Keratinocyte (primary cell): ENCODE measurements at regions not wholly inside any gene's neighbourhood (a gene's known extent, or its start where the extent isn't known, plus 50 kb on each side); places are given as distances from the start of the nearest gene placed in this dataset.

Experiments used
- DNase-seq: peaks from one replicate; pipeline ENCODE4 v3.0.0-alpha.2; 2011; ENCODE audit warnings: low read depth, missing footprints, low spot score
- FAIRE-seq: peaks from 2 replicates; lab custom pipeline; 2011; peaks lifted over from hg19 to GRCh38; lab: Jason Lieb, UNC
- H2AFZ ChIP-seq: 2 replicates; pipeline ENCODE4 v1.6.0; 2012; ENCODE audit warnings: low read length, control low read depth, inconsistent platforms; ENCODE audit not compliant: control insufficient read depth
- H3K27ac ChIP-seq: 2 replicates; pipeline ENCODE4 v1.5.1; 2011; ENCODE audit warnings: low read length; ENCODE audit not compliant: control insufficient read depth, insufficient read depth
- H3K27me3 ChIP-seq: 3 replicates; pipeline ENCODE4 v1.6.0; 2011; ENCODE audit warnings: low read length; ENCODE audit not compliant: control insufficient read depth, insufficient read depth; ENCODE audit errors: extremely low read depth
- H3K36me3 ChIP-seq, 2 experiments: 2 replicates in 1 of 2; 3 replicates in 1 of 2; pipeline ENCODE4 v1.5.1; 2011; ENCODE audit warnings: low read length in 2 of 2, mild to moderate bottlenecking in 1 of 2; ENCODE audit not compliant: control insufficient read depth in 2 of 2, insufficient read depth in 2 of 2; ENCODE audit errors: extremely low read depth in 1 of 2
- H3K4me1 ChIP-seq: 3 replicates; pipeline ENCODE4 v1.5.1; 2011; ENCODE audit warnings: low read length; ENCODE audit not compliant: control insufficient read depth, insufficient read depth; ENCODE audit errors: extremely low read depth
- H3K4me2 ChIP-seq: 3 replicates; pipeline ENCODE4 v1.6.0; 2011; ENCODE audit warnings: low read depth, low read length; ENCODE audit not compliant: control insufficient read depth, insufficient read depth; ENCODE audit errors: extremely low read depth
- H3K4me3 ChIP-seq, 3 experiments: fragments of 200-600 bp in 1 of 3; sonication (generic) in 1 of 3; 2 replicates in 2 of 3; 3 replicates in 1 of 3; pipeline ENCODE4 v1.5.1; 2011 to 2016; ENCODE audit warnings: low read length in 3 of 3, mild to moderate bottlenecking in 3 of 3, control low read depth in 2 of 3, inconsistent platforms in 1 of 3, low read depth in 1 of 3, mixed read lengths in 1 of 3, mixed run types in 1 of 3, moderate library complexity in 1 of 3; ENCODE audit not compliant: control insufficient read depth in 2 of 3, insufficient read depth in 2 of 3; ENCODE audit errors: extremely low read depth in 1 of 3
- H3K79me2 ChIP-seq: 2 replicates; pipeline ENCODE4 v1.6.0; 2012; ENCODE audit warnings: low read length; ENCODE audit not compliant: control insufficient read depth, insufficient read depth
- H3K9ac ChIP-seq: 3 replicates; pipeline ENCODE4 v1.6.0; 2011; ENCODE audit warnings: low read length; ENCODE audit not compliant: control insufficient read depth, insufficient read depth; ENCODE audit errors: extremely low read depth
- H3K9me1 ChIP-seq: 3 replicates; pipeline ENCODE4 v1.6.0; 2011; ENCODE audit warnings: low read length; ENCODE audit not compliant: control insufficient read depth, insufficient read depth; ENCODE audit errors: extremely low read depth
- H3K9me3 ChIP-seq: 2 replicates; pipeline ENCODE4 v1.5.1; 2012; ENCODE audit warnings: low read depth, low read length; ENCODE audit not compliant: control insufficient read depth
- H4K20me1 ChIP-seq: 3 replicates; pipeline ENCODE4 v1.6.0; 2011; ENCODE audit warnings: low read length; ENCODE audit not compliant: control insufficient read depth, insufficient read depth; ENCODE audit errors: extremely low read depth
- CTCF ChIP-seq, 3 experiments: IDR thresholded peaks in 1 of 3; conservative IDR thresholded peaks in 1 of 3; optimal IDR thresholded peaks in 1 of 3; 2 replicates in 2 of 3; 3 replicates in 1 of 3; pipeline versions ENCODE3 to v1.5.1; 2011; ENCODE audit warnings: low read length in 3 of 3, mild to moderate bottlenecking in 3 of 3, moderate library complexity in 2 of 3, control low read depth in 1 of 3, inconsistent platforms in 1 of 3; ENCODE audit not compliant: insufficient read depth in 2 of 3; ENCODE audit errors: extremely low read depth in 1 of 3
- dilution Hi-C: fragments of 300-500 bp; cut with MboI; formaldehyde crosslinking; loops from one replicate; pipeline ENCODE4 v1.7.0; 2020; ENCODE audit warnings: low sequenced_read_pairs; ENCODE audit not compliant: extremely low pct_ligation_motif_present

GRCh38 chr18:2143636-2144035 lies 427.7 kb downstream of the METTL4 start:
- H4K20me1 ChIP-seq, result no peaks in the 10 kb centered on the region
- no peak overlapping the region for H3K27ac ChIP-seq
- H3K4me2 ChIP-seq, result no peak overlapping the region
- no peak for DNase-seq
- no peaks in the 10 kb centered on the region for H3K79me2 ChIP-seq
- dilution Hi-C loops, result no loop called here
- no peak overlapping the region for H3K4me3 ChIP-seq
- FAIRE-seq, result no peak
- H2AFZ ChIP-seq, result no peak overlapping the region
- peaks cover 8% of the 10 kb centered on the region for H3K4me1 ChIP-seq
- no peak for TF ChIP-seq CTCF (optimal IDR thresholded peaks at IDR 0.05 in 1 of 3, IDR thresholded peaks at IDR 0.05 in 1 of 3, conservative IDR thresholded peaks at IDR 0.05 in 1 of 3; ENCODE audit: extremely low read depth in 1 of 3, insufficient read depth in 2 of 3, low read length in 3 of 3)
- H3K9ac ChIP-seq, result no peak overlapping the region
- H3K9me1 ChIP-seq, result no peaks in the 10 kb centered on the region
- no peaks in the 10 kb centered on the region for H3K36me3 ChIP-seq
- no peaks in the 10 kb centered on the region for H3K27me3 ChIP-seq
- H3K9me3 ChIP-seq, result no peaks in the 10 kb centered on the region

- Histone ChIP-seq H3K27me3 (no peaks in the 10 kb centered on the region), H3K4me2 (no peak overlapping the region), H3K79me2 (no peaks in the 10 kb centered on the region), H3K4me1 (peaks cover 3% of the 10 kb centered on the region), H3K9me1 (no peaks in the 10 kb centered on the region), H3K27ac (no peak overlapping the region), H2AFZ (no peak overlapping the region), H3K36me3 (no peaks in the 10 kb centered on the region), H3K9ac (no peak overlapping the region), H4K20me1 (no peaks in the 10 kb centered on the region), H3K4me3 (no peak overlapping the region), H3K9me3 (no peaks in the 10 kb centered on the region)
- DNase-seq (no peak), FAIRE-seq (no peak)
- no peak for TF ChIP-seq CTCF (optimal IDR thresholded peaks at IDR 0.05 in 1 of 3, IDR thresholded peaks at IDR 0.05 in 1 of 3, conservative IDR thresholded peaks at IDR 0.05 in 1 of 3; ENCODE audit: extremely low read depth in 1 of 3, insufficient read depth in 2 of 3, low read length in 3 of 3)
- dilution Hi-C loops, result no loop called here
Observed at GRCh38 chr18:2144811-2145210, 426.5 kb downstream of the METTL4 start.
